T-helper 1 cell treated with Interleukin-12 subunit alpha and Interleukin-12 subunit beta and Interleukin-4 antibody, amounts not matched to agents 30 ng/mL and 1 ng/mL, for 36 hours (primary cell): ENCODE measurements at regions not wholly inside any gene's neighbourhood (a gene's known extent, or its start where the extent isn't known, plus 50 kb on each side); places are given as distances from the start of the nearest gene placed in this dataset.
"Not testable (repeated sequence)": the region's sequence is repeated elsewhere in the genome, so short reads cannot be mapped to it uniquely, and the experiment has no call there.

Experiments
- intact Hi-C: fragments of 100-400 bp; cut with micrococcal nuclease; formaldehyde crosslinking; loops from one replicate; pipeline ENCODE4 v1.15.1; 2024

- intact Hi-C loops, result no loop called here
Observed at GRCh38 chr4:170214731-170215130, 125.0 kb upstream of the AADAT start.

GRCh38 chr4:170214101-170214500, 124.3 kb upstream of the AADAT start:
- intact Hi-C loops, result no loop called here

- intact Hi-C loops, result no loop called here
Observed at GRCh38 chr4:170202721-170203120, 113.0 kb upstream of the AADAT start.

- intact Hi-C loops, result no loop called here
Observed at GRCh38 chr4:170198747-170199146, 109.0 kb upstream of the AADAT start.

- intact Hi-C loops, result not testable (repeated sequence)
Observed at GRCh38 chr4:170194794-170195193, 105.0 kb upstream of the AADAT start.

GRCh38 chr4:170193496-170193895, 103.7 kb upstream of the AADAT start:
- intact Hi-C loops, result no loop called here

- intact Hi-C loops, result no loop called here
Observed at GRCh38 chr4:170190265-170190664, 100.5 kb upstream of the AADAT start.

- intact Hi-C loops, result no loop called here
Observed at GRCh38 chr4:170170861-170171260, 81.1 kb upstream of the AADAT start.

GRCh38 chr4:170169699-170170098, 79.9 kb upstream of the AADAT start:
- intact Hi-C loops, result no loop called here

GRCh38 chr4:170167678-170168077, 77.9 kb upstream of the AADAT start:
- intact Hi-C loops, result no loop called here

GRCh38 chr4:170166193-170166592, 76.4 kb upstream of the AADAT start:
- intact Hi-C loops, result not testable (repeated sequence)

- intact Hi-C loops, result no loop called here
Observed at GRCh38 chr4:170162416-170162815, 72.7 kb upstream of the AADAT start.

GRCh38 chr4:170157670-170158069, 67.9 kb upstream of the AADAT start:
- intact Hi-C loops, result no loop called here

GRCh38 chr4:170145120-170145519, 55.4 kb upstream of the AADAT start:
- intact Hi-C loops, result no loop called here

GRCh38 chr4:170139764-170140163, 50.0 kb upstream of the AADAT start:
- intact Hi-C loops, result loop anchor here (5.0 kb wide), 1 partner anchor 1893 kb away; no protein-coding TSS in a partner anchor
